Progenitor cell of endocrine pancreas (in vitro differentiated cells): ENCODE measurements at regions not wholly inside any gene's neighbourhood (a gene's known extent, or its start where the extent isn't known, plus 50 kb on each side); places are given as distances from the start of the nearest gene placed in this dataset.

Experiments used
- DNase-seq: peaks from one replicate; pipeline ENCODE4 v3.0.0; 2021; ENCODE audit warnings: low spot score; ENCODE audit not compliant: unreplicated experiment
- H3K27ac Mint-ChIP-seq: 2 replicates; pipeline ENCODE4 v1.8.0; 2021; ENCODE audit warnings: mild to moderate bottlenecking, moderate library complexity, mixed read lengths
- H3K27me3 Mint-ChIP-seq: 2 replicates; pipeline ENCODE4 v1.8.0; 2021; ENCODE audit warnings: mixed read lengths
- H3K36me3 Mint-ChIP-seq: 2 replicates; pipeline ENCODE4 v1.8.0; 2022; ENCODE audit warnings: mixed read lengths; ENCODE audit not compliant: insufficient read depth
- H3K4me1 Mint-ChIP-seq: 2 replicates; pipeline ENCODE4 v1.8.0; 2021; ENCODE audit warnings: low read depth, mixed read lengths
- H3K4me3 Mint-ChIP-seq: 2 replicates; pipeline ENCODE4 v1.8.0; 2021; ENCODE audit warnings: low read depth, mild to moderate bottlenecking, moderate library complexity, mixed read lengths
- H3K9me3 Mint-ChIP-seq: 2 replicates; pipeline ENCODE4 v1.8.0; 2021; ENCODE audit warnings: low read depth, mixed read lengths
- TF ChIP-seq, protein P1 (sequence below): fragments of 200-600 bp; sonication (generic); IDR thresholded peaks from one replicate; pipeline ENCODE4 v1.5.0; 2021; ENCODE audit warnings: antibody characterized with exemption, mild to moderate bottlenecking; ENCODE audit not compliant: unreplicated experiment

GRCh38 chr3:22612927-22613326, 590.2 kb upstream of the UBE2E2 start:
- TF ChIP-seq, protein P1, sequence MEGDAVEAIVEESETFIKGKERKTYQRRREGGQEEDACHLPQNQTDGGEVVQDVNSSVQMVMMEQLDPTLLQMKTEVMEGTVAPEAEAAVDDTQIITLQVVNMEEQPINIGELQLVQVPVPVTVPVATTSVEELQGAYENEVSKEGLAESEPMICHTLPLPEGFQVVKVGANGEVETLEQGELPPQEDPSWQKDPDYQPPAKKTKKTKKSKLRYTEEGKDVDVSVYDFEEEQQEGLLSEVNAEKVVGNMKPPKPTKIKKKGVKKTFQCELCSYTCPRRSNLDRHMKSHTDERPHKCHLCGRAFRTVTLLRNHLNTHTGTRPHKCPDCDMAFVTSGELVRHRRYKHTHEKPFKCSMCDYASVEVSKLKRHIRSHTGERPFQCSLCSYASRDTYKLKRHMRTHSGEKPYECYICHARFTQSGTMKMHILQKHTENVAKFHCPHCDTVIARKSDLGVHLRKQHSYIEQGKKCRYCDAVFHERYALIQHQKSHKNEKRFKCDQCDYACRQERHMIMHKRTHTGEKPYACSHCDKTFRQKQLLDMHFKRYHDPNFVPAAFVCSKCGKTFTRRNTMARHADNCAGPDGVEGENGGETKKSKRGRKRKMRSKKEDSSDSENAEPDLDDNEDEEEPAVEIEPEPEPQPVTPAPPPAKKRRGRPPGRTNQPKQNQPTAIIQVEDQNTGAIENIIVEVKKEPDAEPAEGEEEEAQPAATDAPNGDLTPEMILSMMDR: no peak
- Mint-ChIP-seq H3K36me3 (no peaks in the 10 kb centered on the region), H3K4me1 (peaks cover 2% of the 10 kb centered on the region), H3K9me3 (no peaks in the 10 kb centered on the region), H3K27ac (no peak overlapping the region), H3K27me3 (no peaks in the 10 kb centered on the region), H3K4me3 (no peak overlapping the region)
- DNase-seq: no peak

DNA sequence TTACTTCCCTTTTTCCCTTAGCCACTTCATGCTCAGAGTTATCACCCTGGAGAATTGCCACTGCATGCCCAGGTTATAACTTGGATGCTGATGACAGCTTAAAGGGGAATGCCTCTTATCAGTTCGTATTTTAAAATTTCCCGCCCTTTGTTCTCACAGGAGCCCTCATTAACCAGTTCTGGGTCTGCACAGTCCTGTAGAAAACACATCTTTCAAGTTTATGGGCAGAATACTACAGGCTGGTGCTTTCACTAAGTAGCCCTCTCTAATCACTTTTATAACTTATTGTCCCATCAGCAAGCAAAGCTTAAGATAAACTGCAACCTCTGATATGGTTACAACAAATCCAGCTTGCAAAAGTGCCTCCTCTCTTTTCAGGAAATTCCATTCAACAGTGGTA, 587.3 kb upstream of the UBE2E2 start:
- Mint-ChIP-seq H3K9me3 (no peaks in the 10 kb centered on the region), H3K27ac (no peak overlapping the region), H3K4me3 (no peak overlapping the region), H3K4me1 (peaks cover 2% of the 10 kb centered on the region), H3K36me3 (no peaks in the 10 kb centered on the region), H3K27me3 (peaks cover 2% of the 10 kb centered on the region)
- no peak for DNase-seq
- TF ChIP-seq, protein P1: no peak

- DNase-seq: no peak
- no peak overlapping the region for H3K4me3 Mint-ChIP-seq
- peaks cover 2% of the 10 kb centered on the region for H3K27me3 Mint-ChIP-seq
- H3K4me1 Mint-ChIP-seq: peaks cover 2% of the 10 kb centered on the region
- no peaks in the 10 kb centered on the region for H3K9me3 Mint-ChIP-seq
- H3K36me3 Mint-ChIP-seq: no peaks in the 10 kb centered on the region
- no peak overlapping the region for H3K27ac Mint-ChIP-seq
- TF ChIP-seq, protein P1: no peak
Measured at GRCh38 chr3:22617372-22617771, 585.8 kb upstream of the UBE2E2 start.

- peaks cover 2% of the 10 kb centered on the region for H3K27me3 Mint-ChIP-seq
- H3K4me1 Mint-ChIP-seq: no peaks in the 10 kb centered on the region
- H3K36me3 Mint-ChIP-seq: no peaks in the 10 kb centered on the region
- DNase-seq: no peak
- H3K9me3 Mint-ChIP-seq: no peaks in the 10 kb centered on the region
- no peak overlapping the region for H3K27ac Mint-ChIP-seq
- H3K4me3 Mint-ChIP-seq: no peak overlapping the region
- TF ChIP-seq, protein P1: no peak
Measured at GRCh38 chr3:22620498-22620897, 582.6 kb upstream of the UBE2E2 start.

DNA sequence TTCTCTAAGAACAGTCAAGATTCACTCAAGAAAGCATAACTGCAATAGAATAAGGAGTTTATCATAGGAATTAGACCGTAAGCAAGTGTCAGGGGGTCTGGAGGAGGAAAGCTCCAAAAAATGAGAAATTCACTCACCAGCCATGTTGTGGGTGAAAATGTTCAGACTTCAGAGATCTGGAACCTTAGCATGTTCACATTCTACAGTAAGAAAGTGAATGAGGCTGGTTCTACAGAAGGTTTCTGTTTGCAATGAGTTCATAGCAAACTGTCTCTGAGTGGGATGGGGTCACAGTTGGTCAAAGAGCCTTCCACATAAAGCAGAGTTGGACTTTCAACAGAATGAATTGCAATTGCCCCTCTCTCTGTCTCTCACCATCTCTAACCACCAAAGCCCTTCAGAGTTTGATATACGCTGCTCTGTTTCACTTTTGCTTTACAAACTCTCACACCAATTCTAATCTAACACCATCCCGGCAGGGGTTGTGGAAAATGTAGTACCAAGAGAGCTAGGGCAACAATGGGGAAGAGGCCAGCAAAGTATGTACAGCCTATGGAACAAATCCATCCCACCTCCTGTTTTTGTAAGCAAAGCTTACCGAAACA, 581.8 kb upstream of the UBE2E2 start:
- DNase-seq: no peak
- Mint-ChIP-seq H3K4me1 (no peaks in the 10 kb centered on the region), H3K36me3 (no peaks in the 10 kb centered on the region), H3K27ac (no peak overlapping the region), H3K4me3 (no peak overlapping the region), H3K9me3 (peaks cover 3% of the 10 kb centered on the region), H3K27me3 (peaks cover 2% of the 10 kb centered on the region)
- TF ChIP-seq, protein P1: no peak
